ENCODE measurements at regions not wholly inside any gene's neighbourhood (a gene's known extent, or its start where the extent isn't known, plus 50 kb on each side); places are given as distances from the start of the nearest gene placed in this dataset.

DNA sequence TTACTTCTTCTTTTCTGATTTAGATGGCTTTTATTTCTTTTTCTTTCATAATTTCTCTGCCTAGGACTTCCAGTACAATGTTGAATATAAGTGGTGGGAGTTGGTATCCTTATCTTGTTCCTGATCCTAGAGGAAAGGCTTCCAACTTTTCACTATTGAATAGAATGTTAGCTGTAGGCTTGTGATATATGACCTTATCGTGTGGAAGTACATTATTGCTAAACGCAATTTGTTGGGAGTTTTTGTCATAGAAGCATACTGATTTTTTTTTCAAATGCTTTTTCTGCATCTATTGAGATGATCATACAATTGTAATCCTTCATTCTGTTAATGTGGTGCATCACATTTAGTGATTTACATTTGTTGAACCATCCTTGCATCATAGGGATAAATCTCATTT, 79.5 kb downstream of the FASLG start:
- no peaks in the 10 kb centered on the region for H3K36me3 Mint-ChIP-seq (ENCODE audit: insufficient read depth, unreplicated experiment)
- POLR2A ChIA-PET: no interaction called here
- CTCF ChIA-PET: no interaction called here

DNA sequence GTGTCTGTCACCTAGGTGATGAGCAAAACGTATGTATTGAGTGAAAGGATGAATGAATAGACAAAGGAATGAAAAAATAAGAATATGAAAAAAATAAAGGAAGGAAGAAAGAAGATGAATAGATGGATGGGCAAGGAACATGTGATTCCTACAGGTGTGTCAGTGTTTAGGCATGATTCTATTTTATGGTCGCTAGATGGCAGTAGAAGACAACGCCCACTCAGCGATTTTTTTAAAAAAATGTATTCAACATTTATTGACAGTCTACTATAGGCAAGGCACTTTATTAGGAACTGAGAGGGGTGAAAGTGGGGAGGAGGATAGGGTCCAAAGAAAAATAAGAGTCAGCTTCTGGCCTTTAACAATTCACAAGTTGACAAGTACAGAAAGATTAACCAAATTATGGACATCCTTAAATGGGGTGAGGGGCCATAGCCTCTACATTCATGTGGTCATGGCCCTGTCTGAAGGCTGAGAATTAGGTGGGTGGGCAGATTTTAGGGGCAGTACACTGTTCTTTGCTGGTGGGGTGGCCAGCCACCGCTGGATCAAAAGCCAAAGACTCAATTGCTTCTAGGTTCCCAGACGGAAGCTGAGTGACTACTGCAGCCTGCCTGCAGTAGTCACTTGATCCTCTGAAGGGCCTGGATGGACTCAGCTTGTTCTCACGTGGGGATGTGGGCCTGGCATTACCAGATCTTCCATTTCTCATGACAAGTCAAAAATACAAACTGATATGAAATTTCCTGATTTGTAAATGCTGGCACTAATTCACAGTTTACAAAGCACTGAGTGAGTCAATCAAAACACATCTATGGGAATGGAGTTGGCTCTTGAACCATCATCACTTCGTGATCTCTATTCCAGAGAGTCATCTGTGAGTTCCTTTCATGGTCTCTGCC, 83.9 kb downstream of the FASLG start:
- intact Hi-C loops (cut with micrococcal nuclease; ENCODE audit: unreplicated experiment): loop anchor here (10.0 kb wide), 2 partner anchors 232 to 2002 kb away; no protein-coding TSS in a partner anchor
- POLR2A ChIA-PET: no interaction called here
- no peaks in the 10 kb centered on the region for H3K4me1 Mint-ChIP-seq (ENCODE audit: low read depth, unreplicated experiment)
- Histone ChIP-seq H3K27me3 (replicated peaks; ENCODE audit: control insufficient read depth, insufficient read depth, low read length) (no peaks in the 10 kb centered on the region), H3K4me1 (peaks cover 10% of the 10 kb centered on the region), H3K36me3 (ENCODE audit: control insufficient read depth, insufficient read depth, low read length) (no peaks in the 10 kb centered on the region), H3K9me3 (no peaks in the 10 kb centered on the region), H3K4me3 (ENCODE audit: low read depth, low read length) (no peak overlapping the region)
- peak in 1 of 2 experiments; percentile 26 for DNase-seq
- H3K9me3 Mint-ChIP-seq (ENCODE audit: unreplicated experiment): no peaks in the 10 kb centered on the region
- H3K27ac Mint-ChIP-seq (ENCODE audit: unreplicated experiment): no peak overlapping the region
- peak; percentile 71 to 83 for TF ChIP-seq CTCF (IDR thresholded peaks at IDR 0.05; ENCODE audit: insufficient read depth in 1 of 2, low read depth in 1 of 2, low read length in 1 of 2, severe bottlenecking in 1 of 2, unreplicated experiment in 1 of 2)
- no TSS peak for BruUV-seq (replicated peaks)
- no peaks in the 10 kb centered on the region for H3K36me3 Mint-ChIP-seq (ENCODE audit: insufficient read depth, unreplicated experiment)
- peaks cover 7% of the 10 kb centered on the region for H3K27me3 Mint-ChIP-seq (ENCODE audit: insufficient read depth, unreplicated experiment)
- CTCF ChIA-PET: no interaction called here
- H3K4me3 Mint-ChIP-seq (ENCODE audit: unreplicated experiment): no peak overlapping the region

More for the DNA sequence above, 79.5 kb downstream of the FASLG start:
- H3K9me3 Mint-ChIP-seq (ENCODE audit: unreplicated experiment): no peaks in the 10 kb centered on the region
- Histone ChIP-seq H3K9me3 (no peaks in the 10 kb centered on the region), H3K36me3 (ENCODE audit: control insufficient read depth, insufficient read depth, low read length) (no peaks in the 10 kb centered on the region), H3K4me1 (no peaks in the 10 kb centered on the region), H3K27me3 (replicated peaks; ENCODE audit: control insufficient read depth, insufficient read depth, low read length) (no peaks in the 10 kb centered on the region), H3K4me3 (ENCODE audit: low read depth, low read length) (no peak overlapping the region)
- H3K4me1 Mint-ChIP-seq (ENCODE audit: low read depth, unreplicated experiment): no peaks in the 10 kb centered on the region
- DNase-seq: no peak
- no peak overlapping the region for H3K27ac Mint-ChIP-seq (ENCODE audit: unreplicated experiment)
- BruUV-seq (replicated peaks): no TSS peak
- H3K27me3 Mint-ChIP-seq (ENCODE audit: insufficient read depth, unreplicated experiment): peaks cover 9% of the 10 kb centered on the region
- no peak overlapping the region for H3K4me3 Mint-ChIP-seq (ENCODE audit: unreplicated experiment)
- intact Hi-C loops (cut with micrococcal nuclease; ENCODE audit: unreplicated experiment): no loop called here
- TF ChIP-seq CTCF (IDR thresholded peaks at IDR 0.05; ENCODE audit: insufficient read depth in 1 of 2, low read depth in 1 of 2, low read length in 1 of 2, severe bottlenecking in 1 of 2, unreplicated experiment in 1 of 2): no peak

- DNase-seq: peak; percentile 38 to 61
- no TSS peak for BruUV-seq (replicated peaks)
- Mint-ChIP-seq H3K4me3 (ENCODE audit: unreplicated experiment) (no peak overlapping the region), H3K9me3 (ENCODE audit: unreplicated experiment) (no peaks in the 10 kb centered on the region), H3K36me3 (ENCODE audit: insufficient read depth, unreplicated experiment) (no peaks in the 10 kb centered on the region), H3K27ac (ENCODE audit: unreplicated experiment) (no peak overlapping the region), H3K27me3 (ENCODE audit: insufficient read depth, unreplicated experiment) (peaks cover 2% of the 10 kb centered on the region), H3K4me1 (ENCODE audit: low read depth, unreplicated experiment) (no peaks in the 10 kb centered on the region)
- H3K36me3 ChIP-seq (ENCODE audit: control insufficient read depth, insufficient read depth, low read length): no peaks in the 10 kb centered on the region
- ChIA-PET POLR2A (no interaction called here), CTCF (no interaction called here)
- TF ChIP-seq CTCF (IDR thresholded peaks at IDR 0.05; ENCODE audit: insufficient read depth in 1 of 2, low read depth in 1 of 2, low read length in 1 of 2, severe bottlenecking in 1 of 2, unreplicated experiment in 1 of 2): peak; percentile 62 to 63
- no peaks in the 10 kb centered on the region for H3K9me3 ChIP-seq
- intact Hi-C loops (cut with micrococcal nuclease; ENCODE audit: unreplicated experiment): loop anchor here (1.0 to 10.0 kb wide), 6 partner anchors 34 to 2000 kb away; no protein-coding TSS in a partner anchor
- H3K4me1 ChIP-seq: peaks cover 10% of the 10 kb centered on the region
- H3K4me3 ChIP-seq (ENCODE audit: low read depth, low read length): no peak overlapping the region
- no peaks in the 10 kb centered on the region for H3K27me3 ChIP-seq (replicated peaks; ENCODE audit: control insufficient read depth, insufficient read depth, low read length)
Measured at GRCh38 chr1:172745014-172745413, 86.1 kb downstream of the FASLG start.

All from Caco-2 (cell line).